Ovary (tissue), 3 donors: ENCODE measurements at regions not wholly inside any gene's neighbourhood (a gene's known extent, or its start where the extent isn't known, plus 50 kb on each side); places are given as distances from the start of the nearest gene placed in this dataset.

ENCODE experiments used
- EP300 ChIP-seq: sonication (generic); formaldehyde crosslinking; IDR thresholded peaks from one replicate; pipeline ENCODE4 v1.6.1; 2017; ENCODE audit warnings: antibody characterized with exemption
- POLR2A ChIP-seq: fragments of 450-650 bp; IDR thresholded peaks from one replicate; pipeline ENCODE4 v1.6.1; 2017; ENCODE audit warnings: antibody characterized with exemption, mild to moderate bottlenecking, moderate library complexity
- TF ChIP-seq, protein P1 (sequence below), 3 donors: fragments of 450-650 bp in 2 of 3; fragments of 200-600 bp in 1 of 3; IDR thresholded peaks; one replicate each; pipeline versions ENCODE4 v1.5.1 to v1.8.0; 2016 to 2022; ENCODE audit warnings: antibody characterized with exemption in 3 of 3, mild to moderate bottlenecking in 1 of 3
- donor health status: DM: no; HTN: no; CAD: no.

- TF ChIP-seq, protein P1, sequence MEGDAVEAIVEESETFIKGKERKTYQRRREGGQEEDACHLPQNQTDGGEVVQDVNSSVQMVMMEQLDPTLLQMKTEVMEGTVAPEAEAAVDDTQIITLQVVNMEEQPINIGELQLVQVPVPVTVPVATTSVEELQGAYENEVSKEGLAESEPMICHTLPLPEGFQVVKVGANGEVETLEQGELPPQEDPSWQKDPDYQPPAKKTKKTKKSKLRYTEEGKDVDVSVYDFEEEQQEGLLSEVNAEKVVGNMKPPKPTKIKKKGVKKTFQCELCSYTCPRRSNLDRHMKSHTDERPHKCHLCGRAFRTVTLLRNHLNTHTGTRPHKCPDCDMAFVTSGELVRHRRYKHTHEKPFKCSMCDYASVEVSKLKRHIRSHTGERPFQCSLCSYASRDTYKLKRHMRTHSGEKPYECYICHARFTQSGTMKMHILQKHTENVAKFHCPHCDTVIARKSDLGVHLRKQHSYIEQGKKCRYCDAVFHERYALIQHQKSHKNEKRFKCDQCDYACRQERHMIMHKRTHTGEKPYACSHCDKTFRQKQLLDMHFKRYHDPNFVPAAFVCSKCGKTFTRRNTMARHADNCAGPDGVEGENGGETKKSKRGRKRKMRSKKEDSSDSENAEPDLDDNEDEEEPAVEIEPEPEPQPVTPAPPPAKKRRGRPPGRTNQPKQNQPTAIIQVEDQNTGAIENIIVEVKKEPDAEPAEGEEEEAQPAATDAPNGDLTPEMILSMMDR (IDR thresholded peaks at IDR 0.05) = no peak
- no peak for TF ChIP-seq POLR2A
- no peak for TF ChIP-seq EP300
These were observed 364.3 kb upstream of the HS3ST5 start for GRCh38 chr6:114707081-114707620.
